HG02884 (cell line): ENCODE measurements at regions not wholly inside any gene's neighbourhood (a gene's known extent, or its start where the extent isn't known, plus 50 kb on each side); places are given as distances from the start of the nearest gene placed in this dataset.
"Not testable (repeated sequence)": the region's sequence is repeated elsewhere in the genome, so short reads cannot be mapped to it uniquely, and the experiment has no call there.

ENCODE experiments used
- ATAC-seq: cut with Tn5 transposase; IDR thresholded peaks from one replicate; pipeline ENCODE4 v1.9.1; 2021; ENCODE audit warnings: mild to moderate bottlenecking, moderate library complexity; ENCODE audit not compliant: unreplicated experiment

DNA sequence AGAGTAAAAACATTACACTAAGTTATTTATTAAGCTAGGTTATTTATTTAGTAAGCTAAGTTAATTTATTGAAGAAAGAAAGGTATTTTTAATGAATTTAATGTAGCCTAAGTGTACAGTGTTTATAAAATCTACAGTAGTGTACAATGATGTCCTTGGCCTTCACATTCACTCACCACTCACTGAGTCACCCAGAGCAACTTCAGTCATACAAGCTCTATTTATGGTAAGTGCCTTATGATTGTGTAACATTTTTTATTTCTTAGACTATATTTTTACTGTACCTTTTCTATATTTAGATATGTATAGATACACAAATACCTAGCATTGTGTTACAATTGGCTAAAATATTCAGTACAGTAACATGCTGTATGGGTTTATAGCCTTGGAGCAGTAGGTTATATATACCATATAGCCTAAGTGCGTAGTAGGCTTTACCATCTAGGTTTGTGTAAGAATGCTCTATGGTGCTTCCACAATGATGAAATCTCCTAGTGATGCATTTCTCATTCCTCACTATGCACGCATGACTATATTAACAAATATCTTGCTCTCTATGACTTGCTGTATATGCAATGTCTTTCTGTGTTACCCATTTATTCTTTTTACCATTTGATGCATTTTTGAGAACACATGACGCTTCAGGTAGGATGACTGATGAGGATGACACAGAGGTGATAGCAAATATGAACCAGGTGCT is 309.6 kb upstream of the ATXN7L3B start:
- ATAC-seq: no peak

DNA sequence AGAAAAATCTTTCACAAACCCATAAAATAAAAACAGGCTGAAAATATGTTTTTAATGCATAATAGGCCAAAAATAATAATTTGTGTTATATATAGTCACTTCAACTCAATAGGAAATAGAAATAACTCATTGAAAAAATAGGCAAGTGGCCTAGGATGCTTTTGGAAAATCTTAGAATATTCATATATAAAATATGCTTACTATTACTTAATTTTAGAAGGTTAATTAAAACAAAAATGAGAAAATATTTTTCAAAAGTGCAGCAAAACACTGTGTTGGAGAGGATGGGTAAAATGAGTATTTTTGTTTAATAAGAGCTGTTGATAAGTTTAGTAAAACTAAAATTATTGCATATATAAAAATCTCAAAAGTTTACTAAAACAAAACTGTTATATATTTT is 308.0 kb upstream of the ATXN7L3B start:
- ATAC-seq: no peak

DNA sequence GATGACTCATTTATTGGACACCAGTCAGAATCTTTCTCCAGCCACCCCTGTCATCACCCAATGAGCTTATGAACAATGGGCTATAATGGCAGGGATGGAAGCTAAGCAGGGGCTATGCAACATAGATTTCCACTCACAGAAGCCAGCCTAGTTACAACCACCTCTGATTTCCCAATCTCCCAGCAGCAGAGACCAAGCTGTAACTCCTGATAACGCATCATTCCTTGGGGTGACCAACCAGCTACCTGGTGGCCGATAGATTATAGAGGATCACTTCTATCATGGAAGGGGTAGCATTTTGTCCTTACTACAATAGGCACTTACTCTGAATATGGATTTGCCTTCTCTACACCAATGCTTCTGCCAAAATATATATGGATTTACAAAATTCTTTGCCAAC is 302.3 kb upstream of the ATXN7L3B start:
- no peak for ATAC-seq

DNA sequence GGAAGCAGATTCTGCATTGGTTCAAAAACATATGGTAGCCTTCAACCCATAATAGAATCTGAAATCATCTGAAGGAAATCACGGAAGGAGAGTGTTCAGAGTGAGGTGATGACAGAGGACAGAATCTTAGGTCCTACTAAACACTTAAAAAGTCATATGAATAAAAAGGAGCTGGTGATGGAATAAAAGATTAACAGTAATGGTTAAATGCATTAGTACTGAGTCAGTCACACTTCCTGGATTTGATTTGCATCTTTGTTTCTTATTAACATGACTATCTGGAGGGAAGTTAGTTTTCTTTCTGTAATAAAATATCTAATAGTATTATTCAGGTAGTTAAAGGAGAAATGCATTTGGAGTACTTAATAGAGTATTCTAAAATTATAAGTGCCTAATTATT is 296.3 kb upstream of the ATXN7L3B start:
- ATAC-seq: no peak

GRCh38 chr12:74242088-74242487 is 295.5 kb upstream of the ATXN7L3B start:
- ATAC-seq: no peak

DNA sequence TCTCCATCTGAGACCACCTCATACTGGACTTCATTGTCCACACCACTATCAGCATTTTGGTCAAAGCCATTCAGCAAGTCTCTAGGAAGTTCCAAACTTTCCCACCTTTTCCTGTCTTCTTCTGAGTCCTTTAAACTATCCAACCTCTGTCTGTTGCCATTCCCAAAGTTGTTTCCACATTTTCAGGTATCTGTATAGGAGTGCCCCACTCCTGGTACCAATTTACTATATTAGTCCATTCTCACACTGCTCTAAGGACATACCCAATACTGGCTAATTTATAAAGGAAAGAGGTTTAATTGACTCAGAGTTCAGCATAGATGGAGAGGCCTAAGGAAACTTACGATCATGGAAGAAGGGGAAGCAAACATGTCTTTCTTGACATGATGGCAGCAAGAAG is 292.2 kb upstream of the ATXN7L3B start:
- ATAC-seq: no peak

DNA sequence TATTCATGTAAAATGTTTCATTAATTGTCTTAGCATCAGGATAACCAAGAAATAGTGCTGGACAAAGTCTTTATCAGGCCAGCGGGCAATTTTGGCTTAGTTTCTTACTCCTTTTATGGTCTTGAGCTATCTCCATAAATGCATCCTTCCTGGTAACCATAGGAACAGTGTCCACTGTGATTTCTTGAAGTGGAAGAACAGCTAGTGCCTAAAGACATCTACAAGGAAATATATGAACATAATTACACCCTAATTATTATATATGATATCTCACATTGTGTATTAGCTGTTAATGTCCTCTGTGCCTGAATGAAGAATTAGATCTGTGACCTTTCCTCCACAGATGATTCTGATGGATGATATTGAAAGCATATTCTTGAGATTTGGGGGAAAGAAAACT is 286.7 kb upstream of the ATXN7L3B start:
- ATAC-seq: no peak

GRCh38 chr12:74253826-74254225 is 283.8 kb upstream of the ATXN7L3B start:
- ATAC-seq: not testable (repeated sequence)

DNA sequence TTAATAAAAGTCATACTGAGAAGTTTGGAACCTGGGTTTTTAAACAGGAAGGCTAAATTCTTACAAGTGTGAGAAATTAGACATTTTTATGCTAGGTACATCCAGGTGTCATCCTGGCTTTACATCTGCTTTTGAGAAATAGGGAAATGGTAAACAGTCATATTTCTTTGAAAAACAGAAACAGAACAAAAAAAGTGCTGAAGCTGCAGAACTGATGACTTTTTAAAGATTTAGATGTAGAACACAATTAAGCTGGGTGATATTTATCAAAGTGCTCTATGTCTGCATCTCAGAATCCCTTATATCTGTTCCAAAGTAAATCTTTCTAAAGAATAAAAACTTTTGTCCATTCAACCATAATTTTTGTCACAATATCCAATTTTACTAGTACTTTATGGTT is 282.9 kb upstream of the ATXN7L3B start:
- ATAC-seq: no peak

GRCh38 chr12:74259199-74259598 is 278.4 kb upstream of the ATXN7L3B start:
- ATAC-seq: no peak

DNA sequence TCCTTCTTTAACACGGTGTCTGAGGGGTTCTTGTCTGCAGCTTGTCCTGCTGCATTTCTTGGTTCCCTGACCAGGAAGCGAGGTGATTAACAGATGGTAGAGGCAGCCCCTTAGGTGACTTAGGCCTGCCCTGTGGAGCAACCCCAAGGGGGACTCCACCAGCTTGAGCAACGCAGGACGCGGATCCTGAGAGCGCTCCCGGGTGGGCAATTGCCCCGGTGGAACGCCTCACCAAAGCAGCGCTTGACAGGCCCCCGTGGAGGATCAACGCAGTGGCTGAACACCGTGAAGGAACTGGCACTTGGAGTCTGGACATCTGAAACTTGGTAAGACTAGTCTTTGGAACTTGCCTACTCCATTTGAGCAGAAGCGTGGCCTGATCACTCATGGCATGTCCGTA is 272.9 kb upstream of the ATXN7L3B start:
- no peak for ATAC-seq

GRCh38 chr12:74269355-74269754 is 268.3 kb upstream of the ATXN7L3B start:
- ATAC-seq: not testable (repeated sequence)

- ATAC-seq: no peak
These were observed 257.4 kb upstream of the ATXN7L3B start for GRCh38 chr12:74280156-74280655.

DNA sequence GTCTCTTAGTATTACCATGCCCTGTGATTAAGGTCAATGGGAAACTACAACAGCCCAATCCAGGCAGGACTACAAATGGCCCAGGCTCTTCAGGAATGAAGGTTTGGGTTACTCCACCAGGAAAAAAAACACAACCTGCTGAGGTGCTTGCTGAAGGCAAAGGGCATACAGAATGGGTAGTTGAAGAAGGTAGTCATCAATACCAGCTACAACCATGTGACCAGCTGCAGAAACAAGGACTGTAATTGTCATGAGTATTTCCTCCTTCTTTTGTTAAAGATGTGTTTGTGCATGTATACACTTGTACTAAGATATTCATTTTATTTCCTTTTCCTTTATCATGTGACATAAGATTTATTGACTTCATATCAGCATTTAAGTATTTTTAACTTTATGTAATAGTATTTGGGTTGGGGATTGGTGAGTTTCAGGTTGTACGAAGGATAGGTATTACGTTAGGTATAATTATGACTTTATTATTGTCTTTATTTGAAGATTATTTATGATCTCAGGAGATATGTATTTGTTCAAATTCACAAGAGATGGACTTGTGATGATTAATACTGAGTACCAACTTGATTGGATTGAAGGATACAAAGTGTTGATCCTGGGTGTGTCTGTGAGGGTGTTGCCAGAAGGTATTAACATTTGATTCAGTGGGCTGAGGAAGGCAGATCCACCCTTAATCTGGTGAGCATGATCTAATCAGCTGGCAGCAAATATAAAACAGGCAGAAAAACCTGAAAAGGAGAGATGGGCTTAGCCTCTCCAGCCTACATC is 256.0 kb upstream of the ATXN7L3B start:
- ATAC-seq: not testable (repeated sequence)

- ATAC-seq: no peak
These were observed 254.0 kb upstream of the ATXN7L3B start for GRCh38 chr12:74283646-74284045.

DNA sequence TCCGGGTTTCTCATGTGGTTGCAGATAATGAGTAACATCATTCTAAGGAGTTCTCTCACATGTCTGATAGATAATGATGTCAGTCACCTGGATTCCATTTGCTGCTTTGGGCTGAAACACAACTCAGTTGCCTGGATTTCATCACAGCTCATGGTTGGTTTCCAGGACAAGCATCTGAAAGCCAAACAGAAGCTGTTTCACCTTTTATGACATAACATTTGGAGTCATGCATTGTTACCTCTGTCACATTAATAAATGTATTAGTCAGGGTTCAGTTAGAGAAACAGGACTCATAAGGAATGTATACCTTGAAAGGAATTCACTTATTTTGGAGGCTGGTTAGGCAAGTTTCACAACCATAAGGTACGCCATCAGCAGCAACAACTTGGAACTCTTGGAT is 251.9 kb upstream of the ATXN7L3B start:
- ATAC-seq: no peak

- no peak for ATAC-seq
These were observed 251.4 kb upstream of the ATXN7L3B start for GRCh38 chr12:74286254-74286653.

- ATAC-seq: no peak
These were observed 245.1 kb upstream of the ATXN7L3B start for GRCh38 chr12:74292351-74293194.

DNA sequence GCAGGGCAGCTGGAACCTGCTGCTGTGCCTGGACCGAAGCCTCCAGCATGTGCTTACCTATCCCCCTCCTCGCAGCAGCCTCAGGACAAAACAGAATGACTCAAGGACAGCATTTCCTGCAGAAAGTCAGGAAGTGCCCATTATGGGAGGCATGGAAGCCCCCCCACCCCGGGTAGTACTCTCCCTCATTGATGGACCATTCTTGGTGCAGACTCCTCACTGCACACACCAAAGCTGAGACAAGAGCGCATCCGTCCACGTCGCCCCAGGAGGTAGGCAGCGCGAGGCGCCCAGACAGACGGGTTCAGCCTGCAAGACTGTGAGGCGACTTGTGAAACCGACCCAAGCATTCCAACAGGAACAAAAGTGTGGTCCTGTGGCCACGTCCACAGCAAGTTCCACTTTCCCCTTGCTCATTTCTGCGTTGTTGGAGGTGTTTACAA is 243.9 kb upstream of the ATXN7L3B start:
- ATAC-seq: no peak

- no peak for ATAC-seq
These were observed 220.5 kb upstream of the ATXN7L3B start for GRCh38 chr12:74317078-74317601.

- no peak for ATAC-seq
These were observed 219.9 kb upstream of the ATXN7L3B start for GRCh38 chr12:74317741-74318140.
